ENCODE measurements at regions not wholly inside any gene's neighbourhood (a gene's known extent, or its start where the extent isn't known, plus 50 kb on each side); places are given as distances from the start of the nearest gene placed in this dataset.

DNA sequence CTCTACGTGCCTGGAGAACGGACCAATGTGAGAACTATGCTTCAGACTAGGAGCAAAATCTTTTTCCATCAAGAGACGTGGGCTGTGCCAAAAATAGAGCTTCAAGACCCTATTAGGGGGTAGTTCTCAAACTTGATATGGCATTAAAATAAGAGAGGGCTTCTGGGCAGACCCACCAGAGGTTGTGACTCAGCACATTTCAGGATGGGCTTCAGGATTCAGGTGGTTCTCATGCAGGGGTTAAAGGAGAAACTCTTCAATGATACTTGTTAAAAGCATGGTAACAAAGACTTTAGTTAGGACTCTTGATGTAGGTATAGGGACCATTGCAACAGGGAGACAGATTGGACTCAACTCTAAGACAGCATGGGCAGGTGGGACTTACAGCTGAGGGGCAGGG is 195.5 kb downstream of the RGS3 start:
- H3K4me3 ChIP-seq: no peak overlapping the region
- TF ChIP-seq POLR2AphosphoS5 (IDR thresholded peaks at IDR 0.05): no peak
- TF ChIP-seq, protein P1, sequence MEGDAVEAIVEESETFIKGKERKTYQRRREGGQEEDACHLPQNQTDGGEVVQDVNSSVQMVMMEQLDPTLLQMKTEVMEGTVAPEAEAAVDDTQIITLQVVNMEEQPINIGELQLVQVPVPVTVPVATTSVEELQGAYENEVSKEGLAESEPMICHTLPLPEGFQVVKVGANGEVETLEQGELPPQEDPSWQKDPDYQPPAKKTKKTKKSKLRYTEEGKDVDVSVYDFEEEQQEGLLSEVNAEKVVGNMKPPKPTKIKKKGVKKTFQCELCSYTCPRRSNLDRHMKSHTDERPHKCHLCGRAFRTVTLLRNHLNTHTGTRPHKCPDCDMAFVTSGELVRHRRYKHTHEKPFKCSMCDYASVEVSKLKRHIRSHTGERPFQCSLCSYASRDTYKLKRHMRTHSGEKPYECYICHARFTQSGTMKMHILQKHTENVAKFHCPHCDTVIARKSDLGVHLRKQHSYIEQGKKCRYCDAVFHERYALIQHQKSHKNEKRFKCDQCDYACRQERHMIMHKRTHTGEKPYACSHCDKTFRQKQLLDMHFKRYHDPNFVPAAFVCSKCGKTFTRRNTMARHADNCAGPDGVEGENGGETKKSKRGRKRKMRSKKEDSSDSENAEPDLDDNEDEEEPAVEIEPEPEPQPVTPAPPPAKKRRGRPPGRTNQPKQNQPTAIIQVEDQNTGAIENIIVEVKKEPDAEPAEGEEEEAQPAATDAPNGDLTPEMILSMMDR (IDR thresholded peaks at IDR 0.05): no peak
- TF ChIP-seq POLR2A (IDR thresholded peaks at IDR 0.05): no peak
- TF ChIP-seq EP300 (IDR thresholded peaks at IDR 0.05): no peak
- H3K27me3 ChIP-seq: peaks cover 9% of the 10 kb centered on the region
- H3K9me3 ChIP-seq: no peaks in the 10 kb centered on the region
- no peak overlapping the region for H3K27ac ChIP-seq
- H3K36me3 ChIP-seq: no peaks in the 10 kb centered on the region
- WGBS: 78% methylated on average over 3 of the region's 3 CpGs
- H3K4me1 ChIP-seq: peaks cover 14% of the 10 kb centered on the region
- DNase-seq (ENCODE audit: low spot score in 2 of 2): peak in 1 of 2 donors; percentile 16

DNA sequence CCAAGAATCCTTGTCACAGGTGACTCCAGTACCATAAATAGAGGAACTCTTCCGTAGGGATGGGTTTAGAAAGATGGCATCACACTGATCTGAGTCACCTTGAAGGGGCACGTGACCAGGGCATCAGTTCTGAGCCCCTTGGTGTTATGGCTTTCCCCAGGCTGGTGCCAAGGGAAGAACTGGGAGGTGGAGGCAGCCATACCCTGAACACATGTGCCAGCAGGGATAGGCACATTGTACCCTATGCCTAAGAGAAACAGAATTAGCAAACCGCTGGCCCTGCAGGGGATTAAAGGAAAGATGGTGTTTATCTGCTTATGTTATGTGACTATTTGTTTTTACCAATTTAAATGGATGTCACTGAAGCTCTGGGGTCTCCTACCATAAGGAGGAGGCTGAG is 196.2 kb downstream of the RGS3 start:
- Histone ChIP-seq H3K27ac (no peak overlapping the region), H3K36me3 (no peaks in the 10 kb centered on the region), H3K4me1 (peaks cover 8% of the 10 kb centered on the region), H3K27me3 (peaks cover 9% of the 10 kb centered on the region), H3K4me3 (no peak overlapping the region), H3K9me3 (no peaks in the 10 kb centered on the region)
- peak in 1 of 2 donors; percentile 8 for DNase-seq (ENCODE audit: low spot score in 2 of 2)
- TF ChIP-seq POLR2AphosphoS5 (IDR thresholded peaks at IDR 0.05): no peak
- 87% methylated on average over 3 of the region's 3 CpGs for WGBS

DNA sequence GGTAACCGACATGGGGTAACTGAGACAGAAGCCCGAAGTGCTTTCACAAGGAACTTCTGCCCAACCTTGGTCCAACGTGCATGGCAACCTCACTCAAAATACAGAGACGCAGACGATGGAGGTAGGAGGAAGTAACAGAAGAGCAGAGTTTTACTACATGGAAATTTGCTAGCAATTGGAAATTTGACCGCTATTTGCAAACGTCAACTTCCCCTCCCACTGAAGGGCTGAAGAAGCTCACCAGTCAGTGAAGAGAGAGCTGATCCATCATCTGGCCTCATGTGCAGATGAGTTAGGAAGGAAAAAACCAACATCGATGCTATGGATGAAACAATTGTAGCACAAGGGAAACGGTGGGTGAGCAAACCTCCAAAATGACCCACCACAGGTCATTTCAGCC is 196.7 kb downstream of the RGS3 start:
- peaks cover 9% of the 10 kb centered on the region for H3K27me3 ChIP-seq
- WGBS: 75% methylated on average over 9 of the region's 9 CpGs
- H3K4me3 ChIP-seq: no peak overlapping the region
- TF ChIP-seq, protein P1 (IDR thresholded peaks at IDR 0.05): no peak
- TF ChIP-seq EP300 (IDR thresholded peaks at IDR 0.05) (no peak), POLR2AphosphoS5 (IDR thresholded peaks at IDR 0.05) (no peak), POLR2A (IDR thresholded peaks at IDR 0.05) (no peak)
- H3K4me1 ChIP-seq: peaks cover 4% of the 10 kb centered on the region
- peak in 1 of 2 donors; percentile 24 for DNase-seq (ENCODE audit: low spot score in 2 of 2)
- H3K27ac ChIP-seq: no peak overlapping the region
- no peaks in the 10 kb centered on the region for H3K36me3 ChIP-seq
- H3K9me3 ChIP-seq: no peaks in the 10 kb centered on the region

DNA sequence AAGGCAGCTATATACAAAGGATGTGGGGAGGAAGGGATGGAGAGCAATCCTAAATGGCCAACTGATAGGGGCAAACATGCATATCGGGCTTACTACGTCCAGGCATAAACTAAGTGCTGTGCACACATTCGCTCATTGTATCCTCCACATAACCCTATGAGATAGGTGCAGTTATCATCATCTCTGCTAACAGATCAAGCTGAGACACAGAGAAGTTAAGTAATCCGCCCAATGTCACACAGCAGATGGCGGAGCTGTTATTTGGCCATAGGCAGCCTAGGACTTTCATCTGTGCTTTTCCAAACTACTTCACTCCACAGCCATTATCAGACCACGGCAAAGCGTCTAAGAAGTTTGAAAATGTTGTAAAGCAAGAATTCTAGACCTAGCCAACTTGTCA is 197.5 kb downstream of the RGS3 start:
- peak in 1 of 2 donors; percentile 10 for DNase-seq (ENCODE audit: low spot score in 2 of 2)
- TF ChIP-seq POLR2AphosphoS5 (IDR thresholded peaks at IDR 0.05): no peak
- no peak for TF ChIP-seq POLR2A (IDR thresholded peaks at IDR 0.05)
- TF ChIP-seq, protein P1 (IDR thresholded peaks at IDR 0.05): no peak
- TF ChIP-seq EP300 (IDR thresholded peaks at IDR 0.05): no peak

DNA sequence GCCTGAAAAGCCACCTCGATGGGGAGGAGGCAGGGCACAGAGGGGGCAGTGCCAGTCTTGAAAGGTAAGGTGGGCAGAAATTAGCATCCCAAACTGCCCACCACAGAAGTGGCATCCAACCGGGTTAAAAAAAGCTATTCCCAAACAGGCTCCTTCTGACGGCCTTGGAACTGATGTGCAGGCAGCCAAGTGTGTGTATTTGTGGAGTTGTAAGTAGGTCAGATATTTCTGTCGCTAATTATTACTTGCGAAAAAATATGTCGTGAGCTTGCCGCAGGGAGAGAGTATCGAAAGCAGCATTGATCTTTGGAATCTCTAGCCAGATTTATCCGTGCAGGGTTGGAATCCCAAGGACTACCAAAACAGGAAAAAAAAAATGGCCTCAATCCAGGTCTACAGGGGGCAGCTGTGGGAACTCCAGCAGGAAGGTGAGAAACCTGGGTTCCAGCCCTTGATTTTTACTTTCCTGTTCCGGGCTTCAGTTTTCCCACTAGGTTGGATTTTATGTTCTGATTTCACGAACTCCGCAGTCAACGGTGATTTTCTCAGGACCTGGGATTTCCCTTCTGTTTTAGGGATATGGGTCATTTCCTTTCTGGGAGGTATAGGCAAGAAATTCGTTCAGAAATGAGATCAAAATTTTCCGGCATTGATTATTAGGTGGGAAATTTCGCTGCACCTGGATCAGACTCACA is 200.8 kb downstream of the RGS3 start:
- DNase-seq (ENCODE audit: low spot score in 2 of 2): peak in 1 of 2 donors; percentile 9
- Histone ChIP-seq H3K36me3 (no peaks in the 10 kb centered on the region), H3K27me3 (peaks cover 9% of the 10 kb centered on the region), H3K4me3 (no peak overlapping the region), H3K4me1 (no peaks in the 10 kb centered on the region), H3K27ac (no peak overlapping the region), H3K9me3 (no peaks in the 10 kb centered on the region)
- TF ChIP-seq EP300 (IDR thresholded peaks at IDR 0.05) (no peak), POLR2A (IDR thresholded peaks at IDR 0.05) (no peak), POLR2AphosphoS5 (IDR thresholded peaks at IDR 0.05) (no peak)
- TF ChIP-seq, protein P1 (IDR thresholded peaks at IDR 0.05): no peak
- 80% methylated on average over 16 of the region's 16 CpGs for WGBS

More for the DNA sequence above, 197.5 kb downstream of the RGS3 start:
- peaks cover 9% of the 10 kb centered on the region for H3K27me3 ChIP-seq
- H3K9me3 ChIP-seq: no peaks in the 10 kb centered on the region
- no peak overlapping the region for H3K4me3 ChIP-seq
- 91% methylated on average over 7 of the region's 7 CpGs for WGBS
- no peak overlapping the region for H3K27ac ChIP-seq
- no peaks in the 10 kb centered on the region for H3K36me3 ChIP-seq
- H3K4me1 ChIP-seq: no peaks in the 10 kb centered on the region

Data from suprapubic skin (tissue), 4 donors.